ENCODE measurements at regions not wholly inside any gene's neighbourhood (a gene's known extent, or its start where the extent isn't known, plus 50 kb on each side); places are given as distances from the start of the nearest gene placed in this dataset.

DNA sequence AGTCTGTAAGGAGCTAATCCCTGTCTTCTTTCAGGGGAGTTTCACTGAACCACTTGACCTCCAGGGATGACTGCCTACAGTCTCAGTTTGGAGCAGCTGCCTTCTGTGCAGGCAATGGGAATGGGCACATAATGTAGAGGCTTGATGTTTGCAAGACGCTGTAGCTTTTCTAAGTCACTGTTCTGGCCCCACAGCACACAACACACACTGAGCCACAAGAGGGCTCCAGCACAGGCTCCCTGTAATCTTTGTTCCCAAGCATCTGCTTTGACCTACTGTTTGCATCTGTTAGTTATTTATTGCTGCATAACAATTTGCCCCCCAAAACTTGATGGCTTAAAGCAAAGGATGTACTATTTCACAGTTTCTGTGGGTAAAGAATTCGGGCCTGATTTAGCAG, 419.0 kb upstream of the ASIC2 start:
- no peak for TF ChIP-seq CTCF (IDR thresholded peaks at IDR 0.05)
- TF ChIP-seq EZH2 (IDR thresholded peaks at IDR 0.05; ENCODE audit: borderline replicate concordance, insufficient read depth, low read depth, low read length, poor library complexity, severe bottlenecking): no peak
